ENCODE measurements at regions not wholly inside any gene's neighbourhood (a gene's known extent, or its start where the extent isn't known, plus 50 kb on each side); places are given as distances from the start of the nearest gene placed in this dataset.

- TF ChIP-seq RBM39 (optimal IDR thresholded peaks at IDR 0.05; ENCODE audit: low read depth, low read length) (no peak), ZC3H11A (IDR thresholded peaks at IDR 0.05; ENCODE audit: low read depth, low read length) (no peak), SNRNP70 (optimal IDR thresholded peaks at IDR 0.05; ENCODE audit: low read depth, low read length) (no peak), CTBP1 (IDR thresholded peaks at IDR 0.05; ENCODE audit: borderline replicate concordance) (no peak), RBM25 (IDR thresholded peaks at IDR 0.05; ENCODE audit: low read depth, low read length, severe bottlenecking) (peak; percentile 29), BDP1 (IDR thresholded peaks at IDR 0.05; ENCODE audit: insufficient read depth, insufficient read length) (no peak), ZBTB40 (IDR thresholded peaks at IDR 0.05) (peak; percentile 76), ZBTB40 (CRISPR knock-in tag; IDR thresholded peaks at IDR 0.05) (no peak), ZNF41 (CRISPR knock-in tag; conservative IDR thresholded peaks at IDR 0.05) (no peak), ZNF224 (CRISPR knock-in tag; IDR thresholded peaks at IDR 0.05) (no peak), DMBX1 (CRISPR knock-in tag; IDR thresholded peaks at IDR 0.05; ENCODE audit: borderline replicate concordance) (no peak), ATF3 (IDR thresholded peaks at IDR 0.05) (no peak), ATF3 (CRISPR knock-in tag; conservative IDR thresholded peaks at IDR 0.05) (no peak), THAP7 (CRISPR knock-in tag; IDR thresholded peaks at IDR 0.05) (no peak), FOXK2 (conservative IDR thresholded peaks at IDR 0.05 in 1 of 2, IDR thresholded peaks at IDR 0.05 in 1 of 2; ENCODE audit: low read depth in 2 of 2) (no peak), NFYB (IDR thresholded peaks at IDR 0.05; ENCODE audit: extremely low read depth, insufficient read length) (peak; percentile 73), ZNF277 (CRISPR knock-in tag; IDR thresholded peaks at IDR 0.05; ENCODE audit: borderline replicate concordance) (no peak)
Measured at GRCh38 chr9:95729669-95730368, 145.7 kb upstream of the ERCC6L2 start (continued).

All from K562 (cell line).